GM23248 (cell line): ENCODE measurements at regions not wholly inside any gene's neighbourhood (a gene's known extent, or its start where the extent isn't known, plus 50 kb on each side); places are given as distances from the start of the nearest gene placed in this dataset.

ENCODE experiments used
- DNase-seq: peaks from one replicate; pipeline ENCODE4 v3.0.0-alpha.2; 2015
- H2AFZ ChIP-seq: fragments of 200-600 bp; sonication (generic); 2 replicates; pipeline ENCODE4 v1.6.1; 2016; ENCODE audit warnings: antibody characterized with exemption
- H3F3A ChIP-seq: fragments of 200-600 bp; sonication (generic); 2 replicates; pipeline ENCODE4 v1.6.1; 2016; ENCODE audit warnings: mild to moderate bottlenecking, antibody characterized with exemption, mixed run types; ENCODE audit not compliant: insufficient read depth
- H3K27ac ChIP-seq: fragments of 200-600 bp; sonication (generic); 2 replicates; pipeline ENCODE4 v1.5.1; 2016; ENCODE audit warnings: mild to moderate bottlenecking
- H3K27me3 ChIP-seq: fragments of 200-600 bp; sonication (generic); replicated peaks from 2 replicates; pipeline ENCODE4 v1.6.1; 2016; ENCODE audit warnings: mild to moderate bottlenecking; ENCODE audit not compliant: insufficient read depth
- H3K36me3 ChIP-seq: fragments of 200-600 bp; sonication (generic); 2 replicates; pipeline ENCODE4 v1.6.1; 2016; ENCODE audit warnings: low read depth, mild to moderate bottlenecking
- H3K4me1 ChIP-seq: fragments of 200-600 bp; sonication (generic); 2 replicates; pipeline ENCODE4 v1.6.1; 2016; ENCODE audit warnings: mild to moderate bottlenecking; ENCODE audit not compliant: insufficient read depth
- H3K4me2 ChIP-seq: fragments of 200-600 bp; sonication (generic); one replicate; pipeline ENCODE4 v1.6.1; 2016; ENCODE audit warnings: mild to moderate bottlenecking; ENCODE audit not compliant: unreplicated experiment
- H3K4me3 ChIP-seq: fragments of 200-600 bp; sonication (generic); 2 replicates; pipeline ENCODE4 v1.5.1; 2016; ENCODE audit warnings: mild to moderate bottlenecking
- H3K79me2 ChIP-seq: fragments of 200-600 bp; sonication (generic); 2 replicates; pipeline ENCODE4 v1.6.1; 2016; ENCODE audit warnings: mild to moderate bottlenecking; ENCODE audit not compliant: insufficient read depth
- H3K9ac ChIP-seq: fragments of 200-600 bp; sonication (generic); 2 replicates; pipeline ENCODE4 v1.6.1; 2016; ENCODE audit warnings: mild to moderate bottlenecking
- H3K9me2 ChIP-seq: fragments of 200-600 bp; sonication (generic); 2 replicates; pipeline ENCODE4 v1.6.1; 2016; ENCODE audit warnings: mixed run types, mild to moderate bottlenecking, moderate library complexity; ENCODE audit not compliant: insufficient read depth
- H3K9me3 ChIP-seq: fragments of 200-600 bp; sonication (generic); one replicate; pipeline ENCODE4 v1.6.1; 2017; ENCODE audit warnings: low read depth
- H4K20me1 ChIP-seq: fragments of 200-600 bp; sonication (generic); 2 replicates; pipeline ENCODE4 v1.6.0; 2016; ENCODE audit not compliant: insufficient read depth
- EZH2 ChIP-seq: fragments of 200-600 bp; sonication (generic); IDR thresholded peaks from 2 replicates; pipeline ENCODE4 v1.6.1; 2018; ENCODE audit warnings: antibody characterized with exemption, mild to moderate bottlenecking; ENCODE audit not compliant: insufficient read depth, poor library complexity, severe bottlenecking
- EZH2phosphoT487 ChIP-seq: fragments of 200-600 bp; sonication (generic); IDR thresholded peaks from 2 replicates; pipeline ENCODE4 v1.6.1; 2018; ENCODE audit warnings: antibody characterized with exemption, moderate library complexity, mild to moderate bottlenecking, low read depth; ENCODE audit not compliant: insufficient read depth
- WGBS, 2 experiments: methylation state at CpG; one replicate each; pipeline ENCODE4 v1.1.6; 2015 to 2017; ENCODE audit warnings: low lambda C conversion rate in 2 of 2, low coverage in 1 of 2; ENCODE audit errors: missing lambda C conversion rate in 2 of 2; 5-methylcytosine and 5-hydroxymethylcytosine counted together
- in situ Hi-C: fragments of 300-500 bp; cut with MboI; formaldehyde crosslinking; loops from 2 replicates; pipeline ENCODE4 v1.15.0; 2020

GRCh38 chr10:37703833-37704382, 153.5 kb downstream of the ZNF248 start:
- no peak for DNase-seq
- no peaks in the 10 kb centered on the region for H3K9me2 ChIP-seq
- no peak overlapping the region for H3K27ac ChIP-seq
- H3K4me1 ChIP-seq, result no peaks in the 10 kb centered on the region
- TF ChIP-seq EZH2phosphoT487, result no peak
- no peak for TF ChIP-seq EZH2
- H3F3A ChIP-seq, result no peaks in the 10 kb centered on the region
- H3K27me3 ChIP-seq, result no peaks in the 10 kb centered on the region
- H2AFZ ChIP-seq, result no peak overlapping the region
- 18 to 24% methylated on average over 4 of the region's 4 CpGs for WGBS, 2 experiments
- no peak overlapping the region for H3K4me2 ChIP-seq
- H3K9ac ChIP-seq, result no peak overlapping the region
- no peak overlapping the region for H3K4me3 ChIP-seq
- H3K36me3 ChIP-seq, result no peaks in the 10 kb centered on the region
- H4K20me1 ChIP-seq, result no peaks in the 10 kb centered on the region
- no peaks in the 10 kb centered on the region for H3K9me3 ChIP-seq
- in situ Hi-C loops, result no loop called here
- no peaks in the 10 kb centered on the region for H3K79me2 ChIP-seq

- H3K4me3 ChIP-seq, result no peak overlapping the region
- in situ Hi-C loops, result no loop called here
- H3K9me2 ChIP-seq, result no peaks in the 10 kb centered on the region
- no peak overlapping the region for H3K9ac ChIP-seq
- TF ChIP-seq EZH2phosphoT487 (no peak), EZH2 (no peak)
- H3K79me2 ChIP-seq, result no peaks in the 10 kb centered on the region
- H3K9me3 ChIP-seq, result no peaks in the 10 kb centered on the region
- H3F3A ChIP-seq, result no peaks in the 10 kb centered on the region
- no peak overlapping the region for H3K4me2 ChIP-seq
- H4K20me1 ChIP-seq, result no peaks in the 10 kb centered on the region
- no peak for DNase-seq
- WGBS, 2 experiments, result 14 to 27% methylated on average over 4 of the region's 4 CpGs
- H2AFZ ChIP-seq, result no peak overlapping the region
- no peak overlapping the region for H3K27ac ChIP-seq
- no peaks in the 10 kb centered on the region for H3K4me1 ChIP-seq
- H3K27me3 ChIP-seq, result no peaks in the 10 kb centered on the region
- no peaks in the 10 kb centered on the region for H3K36me3 ChIP-seq
Observed at GRCh38 chr10:37703114-37703513, 154.3 kb downstream of the ZNF248 start.

- in situ Hi-C loops, result no loop called here
- WGBS, 2 experiments, result 42 to 44% methylated on average over 16 of the region's 16 CpGs
- no peak for TF ChIP-seq EZH2phosphoT487
- no peak for TF ChIP-seq EZH2
- Histone ChIP-seq H3K36me3 (no peaks in the 10 kb centered on the region), H3K9me3 (no peaks in the 10 kb centered on the region), H3K79me2 (no peaks in the 10 kb centered on the region), H3K4me3 (no peak overlapping the region), H3F3A (no peaks in the 10 kb centered on the region), H3K9me2 (no peaks in the 10 kb centered on the region), H3K27ac (no peak overlapping the region), H3K27me3 (no peaks in the 10 kb centered on the region), H3K4me1 (no peaks in the 10 kb centered on the region), H2AFZ (no peak overlapping the region), H3K4me2 (no peak overlapping the region), H3K9ac (no peak overlapping the region), H4K20me1 (no peaks in the 10 kb centered on the region)
- no peak for DNase-seq
Observed at GRCh38 chr10:37701781-37702493, 155.5 kb downstream of the ZNF248 start.

GRCh38 chr10:37700886-37701780, 156.3 kb downstream of the ZNF248 start:
- H3K27ac ChIP-seq, result no peak overlapping the region
- H3K4me1 ChIP-seq, result no peaks in the 10 kb centered on the region
- no peaks in the 10 kb centered on the region for H3K9me3 ChIP-seq
- H3K9ac ChIP-seq, result no peak overlapping the region
- no peaks in the 10 kb centered on the region for H3K27me3 ChIP-seq
- no peaks in the 10 kb centered on the region for H3F3A ChIP-seq
- TF ChIP-seq EZH2phosphoT487, result no peak
- no peak for TF ChIP-seq EZH2
- DNase-seq, result no peak
- H3K9me2 ChIP-seq, result no peaks in the 10 kb centered on the region
- no peaks in the 10 kb centered on the region for H4K20me1 ChIP-seq
- H3K79me2 ChIP-seq, result no peaks in the 10 kb centered on the region
- no peak overlapping the region for H3K4me2 ChIP-seq
- no peaks in the 10 kb centered on the region for H3K36me3 ChIP-seq
- WGBS, 2 experiments, result 57 to 61% methylated on average over 34 to 37 of the region's 37 CpGs
- H3K4me3 ChIP-seq, result no peak overlapping the region
- in situ Hi-C loops, result no loop called here
- no peak overlapping the region for H2AFZ ChIP-seq
